CD14-positive monocyte (primary cell): ENCODE measurements at regions not wholly inside any gene's neighbourhood (a gene's known extent, or its start where the extent isn't known, plus 50 kb on each side); places are given as distances from the start of the nearest gene placed in this dataset.

Source experiments
- DNase-seq, 3 donors: peaks; one replicate each; pipeline ENCODE4 v3.0.0-alpha.2; 2011 to 2022
- H2AFZ ChIP-seq: 2 replicates; pipeline ENCODE4 v1.6.0; 2012; ENCODE audit warnings: mild to moderate bottlenecking, low read depth, low read length, inconsistent platforms; ENCODE audit not compliant: insufficient read depth, poor library complexity, severe bottlenecking
- H3K27ac ChIP-seq, 2 donors: 1 replicate in 1 of 2; 2 replicates in 1 of 2; pipeline ENCODE4 v1.5.1; 2012 to 2013; ENCODE audit warnings: low read length in 2 of 2, control low read depth in 1 of 2, inconsistent platforms in 1 of 2, low read depth in 1 of 2, mild to moderate bottlenecking in 1 of 2
- H3K27me3 ChIP-seq, 2 donors: one replicate each; pipeline versions ENCODE4 v1.6.0 to v1.6.1; 2011 to 2013; ENCODE audit warnings: low read length in 2 of 2; ENCODE audit not compliant: control insufficient read depth in 2 of 2, insufficient read depth in 2 of 2
- H3K36me3 ChIP-seq, 2 donors: replicated peaks in 1 of 2; 1 replicate in 1 of 2; 2 replicates in 1 of 2; pipeline versions ENCODE4 v1.5.1 to v1.6.1; 2012 to 2013; ENCODE audit warnings: low read length in 2 of 2, control low read depth in 1 of 2, inconsistent platforms in 1 of 2, mild to moderate bottlenecking in 1 of 2; ENCODE audit not compliant: insufficient read depth in 2 of 2, control insufficient read depth in 1 of 2
- H3K4me1 ChIP-seq, 2 donors: 1 replicate in 1 of 2; 2 replicates in 1 of 2; pipeline versions ENCODE4 v1.5.1 to v1.6.1; 2012 to 2013; ENCODE audit warnings: low read length in 2 of 2, control low read depth in 1 of 2, inconsistent platforms in 1 of 2, mild to moderate bottlenecking in 1 of 2, moderate library complexity in 1 of 2; ENCODE audit not compliant: insufficient read depth in 2 of 2, control insufficient read depth in 1 of 2
- H3K4me2 ChIP-seq: replicated peaks from 2 replicates; pipeline ENCODE3; 2012; ENCODE audit warnings: low read length, moderate library complexity, mild to moderate bottlenecking; ENCODE audit not compliant: poor library complexity, severe bottlenecking; ENCODE audit errors: extremely low read depth
- H3K4me3 ChIP-seq, 3 experiments: fragments of 200-600 bp in 1 of 3; sonication (generic) in 1 of 3; replicated peaks in 1 of 3; 1 replicate in 2 of 3; 2 replicates in 1 of 3; pipeline ENCODE4 v1.5.1; 2011 to 2013; ENCODE audit warnings: low read length in 3 of 3, mild to moderate bottlenecking in 3 of 3, control low read depth in 2 of 3, low read depth in 2 of 3, inconsistent platforms in 1 of 3, moderate library complexity in 1 of 3
- H3K79me2 ChIP-seq: 2 replicates; pipeline ENCODE4 v1.6.0; 2012; ENCODE audit warnings: mild to moderate bottlenecking, control low read depth, inconsistent platforms, low read length, moderate library complexity; ENCODE audit not compliant: insufficient read depth
- H3K9ac ChIP-seq: 2 replicates; pipeline ENCODE4 v1.6.0; 2017; ENCODE audit warnings: low read length, mild to moderate bottlenecking; ENCODE audit not compliant: insufficient read depth, poor library complexity, severe bottlenecking
- H3K9me3 ChIP-seq, 2 donors: replicated peaks in 1 of 2; 1 replicate in 1 of 2; 2 replicates in 1 of 2; pipeline versions ENCODE4 v1.5.1 to v1.6.1; 2012 to 2013; ENCODE audit warnings: low read length in 2 of 2, control low read depth in 1 of 2; ENCODE audit not compliant: control insufficient read depth in 1 of 2, insufficient read depth in 1 of 2
- H4K20me1 ChIP-seq: 2 replicates; pipeline ENCODE4 v1.6.0; 2012; ENCODE audit warnings: mild to moderate bottlenecking, low read length, control low read depth, moderate library complexity; ENCODE audit not compliant: insufficient read depth
- H3K27ac Mint-ChIP-seq, 7 donors: one replicate each; pipeline ENCODE4 v1.8.0; 2020; ENCODE audit warnings: mild to moderate bottlenecking in 7 of 7, mixed read lengths in 7 of 7, moderate library complexity in 6 of 7, inconsistent platforms in 2 of 7
- H3K27me3 Mint-ChIP-seq, 3 donors: one replicate each; pipeline ENCODE4 v1.8.0; 2021 to 2022; ENCODE audit warnings: low read depth in 3 of 3, mild to moderate bottlenecking in 3 of 3, mixed read lengths in 3 of 3, moderate library complexity in 3 of 3, inconsistent platforms in 1 of 3
- H3K36me3 Mint-ChIP-seq, 2 donors: one replicate each; pipeline ENCODE4 v1.8.0; 2020; ENCODE audit warnings: mixed read lengths in 2 of 2, inconsistent platforms in 1 of 2, mild to moderate bottlenecking in 1 of 2
- H3K4me1 Mint-ChIP-seq: one replicate; pipeline ENCODE4 v1.8.0; 2020; ENCODE audit warnings: mild to moderate bottlenecking, mixed read lengths
- H3K4me3 Mint-ChIP-seq, 2 donors: one replicate each; pipeline ENCODE4 v1.8.0; 2020; ENCODE audit warnings: mild to moderate bottlenecking in 2 of 2, mixed read lengths in 2 of 2, moderate library complexity in 1 of 2
- H3K9me3 Mint-ChIP-seq, 7 donors: one replicate each; pipeline ENCODE4 v1.8.0; 2020 to 2022; ENCODE audit warnings: mixed read lengths in 7 of 7, mild to moderate bottlenecking in 6 of 7, moderate library complexity in 6 of 7, inconsistent platforms in 2 of 7
- CTCF ChIP-seq: fragments of 200-600 bp; IDR thresholded peaks from one replicate; pipeline ENCODE4 v1.8.0; 2022; ENCODE audit warnings: antibody characterized with exemption, mild to moderate bottlenecking
- WGBS: methylation state at CpG from one replicate; pipeline ENCODE4 v1.1.5; 2013; ENCODE audit warnings: missing lambda C conversion rate; ENCODE audit not compliant: insufficient coverage; 5-methylcytosine and 5-hydroxymethylcytosine counted together
- intact Hi-C, 2 donors: fragments of 100-400 bp; cut with micrococcal nuclease; formaldehyde crosslinking; loops; one replicate each; pipeline versions ENCODE4 v1.15.0 to v1.15.1; 2023

- Histone ChIP-seq H3K4me3 (no peak overlapping the region), H2AFZ (no peak overlapping the region), H4K20me1 (no peaks in the 10 kb centered on the region), H3K27ac (no peak overlapping the region), H3K4me1 (no peaks in the 10 kb centered on the region), H3K36me3 (no peaks in the 10 kb centered on the region), H3K9me3 (no peaks in the 10 kb centered on the region), H3K27me3 (no peaks in the 10 kb centered on the region), H3K4me2 (no peak overlapping the region), H3K79me2 (no peaks in the 10 kb centered on the region), H3K9ac (no peak overlapping the region)
- H3K9me3 Mint-ChIP-seq: peaks cover 0 to 6% (median 0%) of the 10 kb centered on the region in 7 donors
- DNase-seq: no peak
- H3K27ac Mint-ChIP-seq: no peak overlapping the region
- H3K36me3 Mint-ChIP-seq: no peaks in the 10 kb centered on the region
- no peaks in the 10 kb centered on the region for H3K4me1 Mint-ChIP-seq
- intact Hi-C loops: no loop called here
- no peaks in the 10 kb centered on the region for H3K27me3 Mint-ChIP-seq
- TF ChIP-seq CTCF: no peak
- H3K4me3 Mint-ChIP-seq: no peak overlapping the region
These were observed 188.2 kb upstream of the ANO3 start for GRCh38 chr11:26143566-26144290.

GRCh38 chr11:26144291-26144690, 187.6 kb upstream of the ANO3 start:
- Mint-ChIP-seq H3K36me3 (no peaks in the 10 kb centered on the region), H3K27me3 (no peaks in the 10 kb centered on the region), H3K4me3 (no peak overlapping the region), H3K9me3 (peaks cover 0 to 7% (median 0%) of the 10 kb centered on the region in 7 donors), H3K4me1 (no peaks in the 10 kb centered on the region), H3K27ac (no peak overlapping the region)
- H3K27ac ChIP-seq: no peak overlapping the region
- H3K4me2 ChIP-seq: no peak overlapping the region
- no CpG with 5 or more reads among the region's 2 CpGs for WGBS
- no peak overlapping the region for H3K4me3 ChIP-seq
- no peaks in the 10 kb centered on the region for H4K20me1 ChIP-seq
- H3K79me2 ChIP-seq: no peaks in the 10 kb centered on the region
- H3K9ac ChIP-seq: no peak overlapping the region
- no peak for TF ChIP-seq CTCF
- H2AFZ ChIP-seq: no peak overlapping the region
- DNase-seq: no peak
- H3K27me3 ChIP-seq: no peaks in the 10 kb centered on the region
- intact Hi-C loops: no loop called here
- no peaks in the 10 kb centered on the region for H3K4me1 ChIP-seq
- H3K36me3 ChIP-seq: no peaks in the 10 kb centered on the region
- no peaks in the 10 kb centered on the region for H3K9me3 ChIP-seq
